ENCODE measurements at regions not wholly inside any gene's neighbourhood (a gene's known extent, or its start where the extent isn't known, plus 50 kb on each side); places are given as distances from the start of the nearest gene placed in this dataset.

DNA sequence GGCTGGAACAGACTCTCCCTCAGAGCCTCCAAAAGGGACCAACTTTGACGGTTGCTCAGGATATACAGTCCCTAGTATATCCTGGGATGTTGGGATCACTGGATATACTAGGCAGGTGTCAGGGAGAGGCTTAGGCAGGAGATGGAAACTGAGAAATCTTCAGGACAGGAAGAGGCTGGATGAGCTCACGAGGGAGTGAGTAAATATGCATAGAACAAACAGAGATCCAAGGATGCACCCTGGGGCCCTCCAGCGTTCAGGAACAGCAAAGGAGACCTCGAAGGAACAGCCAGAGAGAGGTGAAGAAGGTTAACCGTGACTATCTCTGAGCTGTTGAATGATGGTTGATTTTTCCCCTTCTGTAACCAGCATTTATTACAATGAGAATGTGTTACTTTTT is 191.3 kb downstream of the BMP7 start:
- TF ChIP-seq CTCF (IDR thresholded peaks at IDR 0.05 in 8 of 11, conservative IDR thresholded peaks at IDR 0.05 in 3 of 11) (no peak), POLR2AphosphoS5 (IDR thresholded peaks at IDR 0.05) (no peak)
